K562 (cell line): ENCODE measurements at regions not wholly inside any gene's neighbourhood (a gene's known extent, or its start where the extent isn't known, plus 50 kb on each side); places are given as distances from the start of the nearest gene placed in this dataset.

Experiments
- MYC ChIP-seq, 2 experiments: fragments of 250-450 bp in 1 of 2; sonication (Bioruptor Pico) in 1 of 2; IDR thresholded peaks; 2 replicates each; pipeline versions ENCODE4 v1.5.1 to v1.6.1; 2012 to 2021; ENCODE audit warnings: low read depth in 2 of 2, borderline replicate concordance in 1 of 2, improper control_type of control experiment in 1 of 2, low read length in 1 of 2, mild to moderate bottlenecking in 1 of 2, moderate library complexity in 1 of 2
- POLR3A ChIP-seq: IDR thresholded peaks from 2 replicates; pipeline ENCODE4 v1.6.1; 2011; ENCODE audit warnings: borderline replicate concordance, mild to moderate bottlenecking, moderate library complexity; ENCODE audit not compliant: insufficient read length, insufficient read depth; ENCODE audit errors: extremely low read depth
- TF ChIP-seq, protein P1 (sequence below), 3 experiments: fragments of 200-800 bp in 1 of 3; fragments of 250-450 bp in 1 of 3; fragments of 450-650 bp in 1 of 3; sonication (Bioruptor Pico) in 1 of 3; sonication (Bioruptor generic) in 1 of 3; formaldehyde crosslinking in 1 of 3; IDR thresholded peaks; 2 replicates each; pipeline versions ENCODE4 v1.6.1 to v1.8.0; 2016 to 2022; ENCODE audit warnings: mild to moderate bottlenecking in 2 of 3, missing genetic modification characterization in 2 of 3, missing compliant biosample characterization in 1 of 3, moderate library complexity in 1 of 3
- TF ChIP-seq, protein P2 (sequence below): fragments of 450-650 bp; IDR thresholded peaks from 2 replicates; pipeline ENCODE4 v1.6.1; 2016; ENCODE audit warnings: missing biosample characterization, missing genetic modification characterization
- TF ChIP-seq, protein P3 (sequence below): fragments of 450-650 bp; formaldehyde crosslinking; IDR thresholded peaks from 2 replicates; pipeline ENCODE4 v1.4.0; 2020; ENCODE audit warnings: mild to moderate bottlenecking, moderate library complexity

DNA sequence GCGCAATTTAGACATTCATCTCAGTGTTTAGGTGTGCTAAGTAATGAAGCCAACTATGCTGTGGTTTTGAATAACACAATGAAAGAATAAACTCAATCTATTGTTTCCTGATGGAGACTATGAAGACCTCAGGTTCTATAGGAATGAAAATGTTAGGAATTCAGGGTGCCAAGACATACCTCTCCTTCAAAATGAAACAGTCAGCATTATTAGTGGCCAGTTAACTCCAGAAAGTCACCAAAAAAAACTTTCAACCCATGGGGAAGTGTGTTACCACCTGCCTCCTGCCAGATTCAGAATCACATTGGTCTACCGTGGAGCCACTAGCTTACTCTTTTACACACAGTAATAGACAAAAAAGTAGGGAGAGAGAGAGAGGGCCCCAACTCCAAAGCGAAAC is 352.9 kb downstream of the GABRG1 start (continued):
- TF ChIP-seq, protein P1, sequence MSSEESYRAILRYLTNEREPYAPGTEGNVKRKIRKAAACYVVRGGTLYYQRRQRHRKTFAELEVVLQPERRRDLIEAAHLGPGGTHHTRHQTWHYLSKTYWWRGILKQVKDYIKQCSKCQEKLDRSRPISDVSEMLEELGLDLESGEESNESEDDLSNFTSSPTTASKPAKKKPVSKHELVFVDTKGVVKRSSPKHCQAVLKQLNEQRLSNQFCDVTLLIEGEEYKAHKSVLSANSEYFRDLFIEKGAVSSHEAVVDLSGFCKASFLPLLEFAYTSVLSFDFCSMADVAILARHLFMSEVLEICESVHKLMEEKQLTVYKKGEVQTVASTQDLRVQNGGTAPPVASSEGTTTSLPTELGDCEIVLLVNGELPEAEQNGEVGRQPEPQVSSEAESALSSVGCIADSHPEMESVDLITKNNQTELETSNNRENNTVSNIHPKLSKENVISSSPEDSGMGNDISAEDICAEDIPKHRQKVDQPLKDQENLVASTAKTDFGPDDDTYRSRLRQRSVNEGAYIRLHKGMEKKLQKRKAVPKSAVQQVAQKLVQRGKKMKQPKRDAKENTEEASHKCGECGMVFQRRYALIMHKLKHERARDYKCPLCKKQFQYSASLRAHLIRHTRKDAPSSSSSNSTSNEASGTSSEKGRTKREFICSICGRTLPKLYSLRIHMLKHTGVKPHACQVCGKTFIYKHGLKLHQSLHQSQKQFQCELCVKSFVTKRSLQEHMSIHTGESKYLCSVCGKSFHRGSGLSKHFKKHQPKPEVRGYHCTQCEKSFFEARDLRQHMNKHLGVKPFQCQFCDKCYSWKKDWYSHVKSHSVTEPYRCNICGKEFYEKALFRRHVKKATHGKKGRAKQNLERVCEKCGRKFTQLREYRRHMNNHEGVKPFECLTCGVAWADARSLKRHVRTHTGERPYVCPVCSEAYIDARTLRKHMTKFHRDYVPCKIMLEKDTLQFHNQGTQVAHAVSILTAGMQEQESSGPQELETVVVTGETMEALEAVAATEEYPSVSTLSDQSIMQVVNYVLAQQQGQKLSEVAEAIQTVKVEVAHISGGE (CRISPR knock-in tag; IDR thresholded peaks at IDR 0.05), result no peak
- TF ChIP-seq, protein P2, sequence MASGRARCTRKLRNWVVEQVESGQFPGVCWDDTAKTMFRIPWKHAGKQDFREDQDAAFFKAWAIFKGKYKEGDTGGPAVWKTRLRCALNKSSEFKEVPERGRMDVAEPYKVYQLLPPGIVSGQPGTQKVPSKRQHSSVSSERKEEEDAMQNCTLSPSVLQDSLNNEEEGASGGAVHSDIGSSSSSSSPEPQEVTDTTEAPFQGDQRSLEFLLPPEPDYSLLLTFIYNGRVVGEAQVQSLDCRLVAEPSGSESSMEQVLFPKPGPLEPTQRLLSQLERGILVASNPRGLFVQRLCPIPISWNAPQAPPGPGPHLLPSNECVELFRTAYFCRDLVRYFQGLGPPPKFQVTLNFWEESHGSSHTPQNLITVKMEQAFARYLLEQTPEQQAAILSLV, result no peak
- TF ChIP-seq POLR3A (no peak), MYC (IDR thresholded peaks at IDR 0.05; ENCODE audit: low read depth, low read length) (no peak), MYC (CRISPR knock-in tag; IDR thresholded peaks at IDR 0.05; ENCODE audit: borderline replicate concordance, low read depth) (no peak)
- TF ChIP-seq, protein P3, sequence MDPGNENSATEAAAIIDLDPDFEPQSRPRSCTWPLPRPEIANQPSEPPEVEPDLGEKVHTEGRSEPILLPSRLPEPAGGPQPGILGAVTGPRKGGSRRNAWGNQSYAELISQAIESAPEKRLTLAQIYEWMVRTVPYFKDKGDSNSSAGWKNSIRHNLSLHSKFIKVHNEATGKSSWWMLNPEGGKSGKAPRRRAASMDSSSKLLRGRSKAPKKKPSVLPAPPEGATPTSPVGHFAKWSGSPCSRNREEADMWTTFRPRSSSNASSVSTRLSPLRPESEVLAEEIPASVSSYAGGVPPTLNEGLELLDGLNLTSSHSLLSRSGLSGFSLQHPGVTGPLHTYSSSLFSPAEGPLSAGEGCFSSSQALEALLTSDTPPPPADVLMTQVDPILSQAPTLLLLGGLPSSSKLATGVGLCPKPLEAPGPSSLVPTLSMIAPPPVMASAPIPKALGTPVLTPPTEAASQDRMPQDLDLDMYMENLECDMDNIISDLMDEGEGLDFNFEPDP (CRISPR knock-in tag), result no peak
